ENCODE measurements at regions not wholly inside any gene's neighbourhood (a gene's known extent, or its start where the extent isn't known, plus 50 kb on each side); places are given as distances from the start of the nearest gene placed in this dataset.

GRCh38 chr3:84621823-84622222, 337.0 kb upstream of the CADM2 start:
- ChIA-PET POLR2A (no interaction called here), CTCF (interaction anchor here (0.9 to 1.4 kb wide), 2 partner anchors 11 to 22 kb away, joined by 3 read pairs; no protein-coding TSS in a partner anchor)
- TF ChIP-seq, protein P1, sequence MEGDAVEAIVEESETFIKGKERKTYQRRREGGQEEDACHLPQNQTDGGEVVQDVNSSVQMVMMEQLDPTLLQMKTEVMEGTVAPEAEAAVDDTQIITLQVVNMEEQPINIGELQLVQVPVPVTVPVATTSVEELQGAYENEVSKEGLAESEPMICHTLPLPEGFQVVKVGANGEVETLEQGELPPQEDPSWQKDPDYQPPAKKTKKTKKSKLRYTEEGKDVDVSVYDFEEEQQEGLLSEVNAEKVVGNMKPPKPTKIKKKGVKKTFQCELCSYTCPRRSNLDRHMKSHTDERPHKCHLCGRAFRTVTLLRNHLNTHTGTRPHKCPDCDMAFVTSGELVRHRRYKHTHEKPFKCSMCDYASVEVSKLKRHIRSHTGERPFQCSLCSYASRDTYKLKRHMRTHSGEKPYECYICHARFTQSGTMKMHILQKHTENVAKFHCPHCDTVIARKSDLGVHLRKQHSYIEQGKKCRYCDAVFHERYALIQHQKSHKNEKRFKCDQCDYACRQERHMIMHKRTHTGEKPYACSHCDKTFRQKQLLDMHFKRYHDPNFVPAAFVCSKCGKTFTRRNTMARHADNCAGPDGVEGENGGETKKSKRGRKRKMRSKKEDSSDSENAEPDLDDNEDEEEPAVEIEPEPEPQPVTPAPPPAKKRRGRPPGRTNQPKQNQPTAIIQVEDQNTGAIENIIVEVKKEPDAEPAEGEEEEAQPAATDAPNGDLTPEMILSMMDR (IDR thresholded peaks at IDR 0.05; ENCODE audit: control extremely low read depth, extremely low read depth, low read depth, missing control alignments): no peak
- DNase-seq (ENCODE audit: extremely low spot score): no peak

DNA sequence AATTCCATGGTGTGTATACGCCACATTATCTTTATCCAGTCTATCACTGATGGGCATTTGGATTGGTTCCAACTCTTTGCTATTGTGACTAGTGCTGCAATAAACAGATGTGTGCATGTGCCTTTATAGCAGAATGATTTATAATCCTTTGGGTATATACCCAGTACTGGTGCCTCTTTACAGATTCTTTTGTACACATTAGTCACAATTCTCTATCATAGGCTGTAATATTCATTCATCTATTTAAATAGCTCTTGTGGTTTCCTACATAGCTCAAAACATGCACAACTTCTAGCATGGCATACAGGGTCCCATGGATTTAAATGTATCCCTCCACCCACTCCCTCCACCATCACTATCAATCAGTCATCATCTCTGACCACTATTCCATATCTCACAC, 324.1 kb upstream of the CADM2 start:
- TF ChIP-seq, protein P1 (IDR thresholded peaks at IDR 0.05; ENCODE audit: control extremely low read depth, extremely low read depth, low read depth, missing control alignments): no peak
- no peak for DNase-seq (ENCODE audit: extremely low spot score)
- CTCF ChIA-PET: no interaction called here
- POLR2A ChIA-PET: no interaction called here

DNA sequence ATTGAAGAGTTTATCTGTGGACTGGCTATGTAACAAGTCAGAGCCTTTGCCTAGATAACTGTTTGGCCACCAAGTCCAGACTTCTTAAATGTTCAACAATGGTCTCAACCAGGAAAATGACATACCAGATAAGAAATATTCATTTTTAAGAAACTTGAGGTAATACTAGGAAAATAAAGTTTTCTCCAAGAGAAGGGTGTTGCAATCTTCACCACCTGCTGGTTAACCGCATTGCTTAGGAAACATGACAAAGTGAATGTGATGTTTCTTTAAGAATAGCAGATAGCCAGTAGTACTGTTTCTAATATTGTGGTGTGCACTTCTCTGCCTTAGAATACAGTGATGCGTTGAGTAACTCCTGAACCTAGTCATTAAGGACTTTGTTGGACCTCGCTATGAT, 321.5 kb upstream of the CADM2 start:
- TF ChIP-seq, protein P1 (IDR thresholded peaks at IDR 0.05; ENCODE audit: control extremely low read depth, extremely low read depth, low read depth, missing control alignments): no peak
- CTCF ChIA-PET: no interaction called here

GRCh38 chr3:84666468-84666867, 292.3 kb upstream of the CADM2 start:
- DNase-seq (ENCODE audit: extremely low spot score): no peak
- ChIA-PET CTCF (no interaction called here), POLR2A (no interaction called here)
- TF ChIP-seq, protein P1 (IDR thresholded peaks at IDR 0.05; ENCODE audit: control extremely low read depth, extremely low read depth, low read depth, missing control alignments): no peak

More for the DNA sequence above, 321.5 kb upstream of the CADM2 start:
- POLR2A ChIA-PET: no interaction called here
- no peak for DNase-seq (ENCODE audit: extremely low spot score)

DNA sequence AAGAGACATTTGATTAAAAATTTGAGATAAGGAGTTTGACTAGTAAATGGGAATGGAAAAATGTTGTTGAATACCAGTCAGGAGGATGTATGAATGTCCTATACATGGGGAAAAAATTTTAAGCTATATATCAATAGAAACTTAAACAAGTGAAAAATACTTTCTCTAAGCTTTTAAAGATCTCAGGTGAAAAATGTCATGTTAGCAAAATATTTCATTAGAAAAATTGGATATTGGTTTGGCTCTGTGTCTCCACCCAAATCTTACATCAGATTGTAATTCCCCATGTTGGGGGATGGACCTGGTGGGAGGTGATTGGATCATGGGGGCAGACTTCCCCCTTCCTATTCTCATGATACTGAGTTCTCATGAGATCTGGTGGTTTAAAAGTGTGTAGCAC, 279.6 kb upstream of the CADM2 start:
- POLR2A ChIA-PET: no interaction called here
- CTCF ChIA-PET: interaction anchor here (1.4 to 1.6 kb wide), 2 partner anchors 17 to 18 kb away, joined by 3 to 4 read pairs; no protein-coding TSS in a partner anchor
- TF ChIP-seq, protein P1 (IDR thresholded peaks at IDR 0.05; ENCODE audit: control extremely low read depth, extremely low read depth, low read depth, missing control alignments): no peak

GRCh38 chr3:84680700-84681099, 278.1 kb upstream of the CADM2 start:
- ChIA-PET POLR2A (no interaction called here), CTCF (interaction anchor here (1.6 kb wide), 1 partner anchor 20 kb away, joined by 4 read pairs; no protein-coding TSS in a partner anchor)
- DNase-seq (ENCODE audit: extremely low spot score): no peak
- TF ChIP-seq, protein P1 (IDR thresholded peaks at IDR 0.05; ENCODE audit: control extremely low read depth, extremely low read depth, low read depth, missing control alignments): no peak

More for the DNA sequence above, 279.6 kb upstream of the CADM2 start:
- no peak for DNase-seq (ENCODE audit: extremely low spot score)

DNA sequence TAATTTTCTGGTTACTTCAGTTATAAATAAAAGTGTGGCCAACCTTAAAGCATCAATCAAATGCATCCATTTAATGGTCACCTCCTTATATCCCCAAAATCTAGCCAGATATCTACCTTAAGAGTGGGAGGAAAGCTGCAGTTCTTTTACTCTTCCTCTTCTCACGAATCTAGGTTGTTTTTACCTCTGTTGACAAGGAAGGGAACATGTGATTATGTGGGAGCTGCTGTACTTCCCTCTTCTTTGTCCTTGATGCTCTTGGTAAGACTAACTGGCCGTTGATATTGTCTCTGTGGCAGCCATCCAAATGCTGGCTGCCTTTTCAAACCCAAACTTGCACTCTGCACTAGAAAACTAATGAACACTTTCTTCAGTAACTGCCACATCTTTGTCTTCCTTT, 275.3 kb upstream of the CADM2 start:
- TF ChIP-seq, protein P1 (IDR thresholded peaks at IDR 0.05; ENCODE audit: control extremely low read depth, extremely low read depth, low read depth, missing control alignments): no peak
- CTCF ChIA-PET: no interaction called here
- no peak for DNase-seq (ENCODE audit: extremely low spot score)
- POLR2A ChIA-PET: no interaction called here
